ENCODE measurements at regions not wholly inside any gene's neighbourhood (a gene's known extent, or its start where the extent isn't known, plus 50 kb on each side); places are given as distances from the start of the nearest gene placed in this dataset.

GRCh38 chr18:30870466-30870865 is 172.1 kb downstream of the DSC3 start:
- TF ChIP-seq CTCF (IDR thresholded peaks at IDR 0.05) (no peak), POLR2A (IDR thresholded peaks at IDR 0.05) (no peak)
